OCI-LY3 (cell line): ENCODE measurements at regions not wholly inside any gene's neighbourhood (a gene's known extent, or its start where the extent isn't known, plus 50 kb on each side); places are given as distances from the start of the nearest gene placed in this dataset.

Source experiments
- CTCF ChIP-seq: fragments of 200-600, 300-600 bp; sonication (generic); IDR thresholded peaks from 2 replicates; pipeline ENCODE4 v1.5.1; 2014; ENCODE audit warnings: antibody characterized with exemption, low read length, low read depth
- EZH2phosphoT487 ChIP-seq: fragments of 200-600 bp; shearing (Covaris generic); IDR thresholded peaks from 2 replicates; pipeline ENCODE4 v1.6.1; 2018; ENCODE audit warnings: antibody characterized with exemption, mixed run types, low read depth

GRCh38 chr4:128388796-128389195 is 101.2 kb upstream of the PGRMC2 start:
- no peak for TF ChIP-seq CTCF
- no peak for TF ChIP-seq EZH2phosphoT487
